HCT116 (cell line): ENCODE measurements at regions not wholly inside any gene's neighbourhood (a gene's known extent, or its start where the extent isn't known, plus 50 kb on each side); places are given as distances from the start of the nearest gene placed in this dataset.

Experiments used
- ATAC-seq: fragments of 200-7000 bp; cut with Tn5 transposase; 2 replicates; pipeline ENCODE4 v1.9.1; 2020; ENCODE audit warnings: mild to moderate bottlenecking, moderate library complexity
- BruUV-seq: library from RNA; stranded (reverse); fragments of 400-500 nt; replicated peaks from 2 replicates; lab custom pipeline; 2021; lab: Mats Ljungman, UMichigan
- CTCF ChIA-PET: fragments of 300-600 bp; sonication (Branson Sonifier 250); formaldehyde crosslinking; loops from one replicate; lab custom pipeline; 2021; ENCODE audit warnings: antibody characterized with exemption; lab: Charles Lee
- POLR2A ChIA-PET: fragments of 300-600, 350-600 bp; sonication (Branson Sonifier 250); formaldehyde crosslinking; loops from one replicate; lab custom pipeline; 2021; ENCODE audit warnings: antibody characterized with exemption; lab: Charles Lee
- RAD21 ChIA-PET, 2 experiments: fragments of 300-600 bp; sonication (Branson Sonifier 250); formaldehyde crosslinking; loops; one replicate each; lab custom pipeline; 2023; ENCODE audit warnings: low total read pairs in 2 of 2; ENCODE audit not compliant: uncharacterized antibody in 2 of 2, unreplicated experiment in 2 of 2, low non-redundant PET in 1 of 2; lab: Charles Lee
- DNase-seq: peaks from one replicate; pipeline ENCODE4 v3.0.0-alpha.2; 2010; ENCODE audit warnings: low read depth, low spot score
- H2AFZ ChIP-seq: fragments of 200-600 bp; shearing (Covaris generic), sonication (generic); 2 replicates; pipeline ENCODE4 v1.6.1; 2017; ENCODE audit warnings: low read depth, mixed run types, mixed read lengths, antibody characterized with exemption, low read length; ENCODE audit not compliant: poor library complexity, severe bottlenecking
- H3K27ac ChIP-seq: 2 replicates; pipeline ENCODE4 v1.5.1; 2012; ENCODE audit warnings: low read depth, low read length
- H3K27me3 ChIP-seq: fragments of 200-600 bp; sonication (generic); 2 replicates; pipeline ENCODE4 v1.6.1; 2016; ENCODE audit warnings: mixed run types, low read length, mixed read lengths; ENCODE audit not compliant: insufficient read depth
- H3K36me3 ChIP-seq, 2 experiments: fragments of 200-500 bp in 1 of 2; fragments of 200-600 bp in 1 of 2; sonication (Bioruptor generic) in 1 of 2; sonication (generic) in 1 of 2; 2 replicates each; pipeline versions ENCODE4 v1.5.1 to v1.6.1; 2014 to 2016; ENCODE audit warnings: low read length in 2 of 2, inconsistent platforms in 1 of 2, mixed read lengths in 1 of 2, mixed run types in 1 of 2; ENCODE audit not compliant: insufficient read depth in 2 of 2, control insufficient read depth in 1 of 2
- H3K4me1 ChIP-seq, 2 experiments: fragments of 200-600 bp in 1 of 2; sonication (generic) in 1 of 2; 2 replicates each; pipeline versions ENCODE4 v1.5.1 to v1.6.1; 2012 to 2017; ENCODE audit warnings: low read length in 2 of 2, inconsistent platforms in 1 of 2, mild to moderate bottlenecking in 1 of 2, mixed read lengths in 1 of 2, mixed run types in 1 of 2, moderate library complexity in 1 of 2; ENCODE audit not compliant: insufficient read depth in 2 of 2, control insufficient read depth in 1 of 2
- H3K4me2 ChIP-seq: fragments of 200-600 bp; sonication (generic); 2 replicates; pipeline ENCODE4 v1.6.1; 2017; ENCODE audit warnings: mixed run types, low read length, mixed read lengths
- H3K4me3 ChIP-seq, 2 experiments: fragments of 200-600 bp in 1 of 2; sonication (generic) in 1 of 2; replicated peaks in 1 of 2; 2 replicates each; pipeline ENCODE4 v1.5.1; 2011 to 2016; ENCODE audit warnings: low read length in 2 of 2, control low read depth in 1 of 2, low read depth in 1 of 2, mild to moderate bottlenecking in 1 of 2, mixed read lengths in 1 of 2, mixed run types in 1 of 2
- H3K79me2 ChIP-seq: fragments of 200-600 bp; sonication (generic); 2 replicates; pipeline ENCODE4 v1.6.1; 2017; ENCODE audit warnings: mild to moderate bottlenecking, mixed run types, low read length, moderate library complexity, mixed read lengths; ENCODE audit not compliant: insufficient read depth
- H3K9ac ChIP-seq: fragments of 200-600 bp; sonication (generic); 2 replicates; pipeline ENCODE4 v1.6.1; 2016; ENCODE audit warnings: low read length, mixed read lengths
- H3K9me2 ChIP-seq: fragments of 200-600 bp; sonication (generic), shearing (Covaris generic); 2 replicates; pipeline ENCODE4 v1.6.1; 2017; ENCODE audit warnings: mixed run types, mild to moderate bottlenecking, moderate library complexity; ENCODE audit not compliant: insufficient read depth
- H3K9me3 ChIP-seq, 2 experiments: fragments of 200-500 bp in 1 of 2; fragments of 200-600 bp in 1 of 2; sonication (Bioruptor generic) in 1 of 2; sonication (generic) in 1 of 2; 2 replicates each; pipeline ENCODE4 v1.6.1; 2014 to 2017; ENCODE audit warnings: low read length in 2 of 2, mixed read lengths in 2 of 2, inconsistent platforms in 1 of 2, low read depth in 1 of 2, mild to moderate bottlenecking in 1 of 2, mixed run types in 1 of 2, moderate library complexity in 1 of 2; ENCODE audit not compliant: control insufficient read depth in 1 of 2, insufficient read depth in 1 of 2
- H4K20me1 ChIP-seq: fragments of 200-600 bp; sonication (generic), shearing (Covaris generic); 2 replicates; pipeline ENCODE4 v1.6.1; 2017; ENCODE audit warnings: mixed run types, mild to moderate bottlenecking, moderate library complexity; ENCODE audit not compliant: insufficient read depth
- CEBPB ChIP-seq: IDR thresholded peaks from 2 replicates; pipeline ENCODE4 v1.6.1; 2012; ENCODE audit warnings: low read depth
- EZH2 ChIP-seq: fragments of 200-600 bp; sonication (generic); IDR thresholded peaks from 2 replicates; pipeline ENCODE4 v1.6.1; 2017; ENCODE audit warnings: antibody characterized with exemption, mixed run types
- FOSL1 ChIP-seq: IDR thresholded peaks from 2 replicates; pipeline ENCODE4 v1.6.1; 2012; ENCODE audit warnings: low read depth
- POLR2A ChIP-seq: IDR thresholded peaks from 2 replicates; pipeline ENCODE4 v1.7.0; 2011; ENCODE audit warnings: borderline replicate concordance; ENCODE audit not compliant: insufficient read depth, insufficient read length; ENCODE audit errors: extremely low read depth
- REST ChIP-seq: IDR thresholded peaks from 2 replicates; pipeline ENCODE4 v1.6.1; 2012; ENCODE audit warnings: low read depth
- SIN3A ChIP-seq: IDR thresholded peaks from 2 replicates; pipeline ENCODE4 v1.6.1; 2012; ENCODE audit warnings: low read depth
- SP1 ChIP-seq: IDR thresholded peaks from 2 replicates; pipeline ENCODE4 v1.6.1; 2012; ENCODE audit warnings: low read depth
- SRF ChIP-seq: IDR thresholded peaks from 2 replicates; pipeline ENCODE4 v1.6.1; 2012; ENCODE audit warnings: low read depth
- ZBTB33 ChIP-seq: IDR thresholded peaks from 2 replicates; pipeline ENCODE4 v1.6.1; 2011; ENCODE audit warnings: mild to moderate bottlenecking, low read length, moderate library complexity; ENCODE audit not compliant: insufficient replicate concordance; ENCODE audit errors: extremely low read depth
- ZFX ChIP-seq: fragments of 450-650 bp; IDR thresholded peaks from 2 replicates; pipeline ENCODE4 v1.6.1; 2017
- intact Hi-C: fragments of 100-400 bp; cut with micrococcal nuclease; formaldehyde crosslinking; loops from 2 replicates; pipeline ENCODE4 v1.10.0; 2022

GRCh38 chr1:79681382-79681781 lies 674.9 kb upstream of the ADGRL4 start:
- Histone ChIP-seq H3K27ac (no peak overlapping the region), H2AFZ (no peak overlapping the region), H3K9ac (no peak overlapping the region), H3K27me3 (no peaks in the 10 kb centered on the region), H3K9me3 (peaks cover 0 to 8% of the 10 kb centered on the region in 2 experiments; a peak in 1 of 4 replicates), H3K36me3 (no peaks in the 10 kb centered on the region), H3K4me2 (no peak overlapping the region), H4K20me1 (no peaks in the 10 kb centered on the region), H3K79me2 (no peaks in the 10 kb centered on the region), H3K4me3 (no peak overlapping the region), H3K4me1 (no peaks in the 10 kb centered on the region), H3K9me2 (no peaks in the 10 kb centered on the region)
- ChIA-PET POLR2A (no interaction called here), CTCF (no interaction called here), RAD21 (no interaction called here)
- ATAC-seq = no peak
- TF ChIP-seq EZH2 (no peak), REST (no peak), FOSL1 (no peak), SRF (no peak), ZBTB33 (no peak), SP1 (no peak), CEBPB (no peak), SIN3A (no peak), ZFX (no peak), POLR2A (no peak)
- BruUV-seq = no TSS peak
- intact Hi-C loops = no loop called here
- no peak for DNase-seq
